Retinal pigment epithelial cell (primary cell): ENCODE measurements at regions not wholly inside any gene's neighbourhood (a gene's known extent, or its start where the extent isn't known, plus 50 kb on each side); places are given as distances from the start of the nearest gene placed in this dataset.

ENCODE experiments used
- DNase-seq: peaks from one replicate; pipeline ENCODE4 v3.0.0-alpha.2; 2010; ENCODE audit warnings: low read depth
- H3K4me3 ChIP-seq: 2 replicates; pipeline ENCODE4 v1.5.1; 2011; ENCODE audit warnings: mild to moderate bottlenecking, low read length, control low read depth, moderate library complexity
- TF ChIP-seq, protein P1 (sequence below): conservative IDR thresholded peaks from 2 replicates; pipeline ENCODE4 v1.5.1; 2011; ENCODE audit warnings: low read depth, low read length, control low read depth, inconsistent platforms

- no peak overlapping the region for H3K4me3 ChIP-seq
- DNase-seq = no peak
- TF ChIP-seq, protein P1, sequence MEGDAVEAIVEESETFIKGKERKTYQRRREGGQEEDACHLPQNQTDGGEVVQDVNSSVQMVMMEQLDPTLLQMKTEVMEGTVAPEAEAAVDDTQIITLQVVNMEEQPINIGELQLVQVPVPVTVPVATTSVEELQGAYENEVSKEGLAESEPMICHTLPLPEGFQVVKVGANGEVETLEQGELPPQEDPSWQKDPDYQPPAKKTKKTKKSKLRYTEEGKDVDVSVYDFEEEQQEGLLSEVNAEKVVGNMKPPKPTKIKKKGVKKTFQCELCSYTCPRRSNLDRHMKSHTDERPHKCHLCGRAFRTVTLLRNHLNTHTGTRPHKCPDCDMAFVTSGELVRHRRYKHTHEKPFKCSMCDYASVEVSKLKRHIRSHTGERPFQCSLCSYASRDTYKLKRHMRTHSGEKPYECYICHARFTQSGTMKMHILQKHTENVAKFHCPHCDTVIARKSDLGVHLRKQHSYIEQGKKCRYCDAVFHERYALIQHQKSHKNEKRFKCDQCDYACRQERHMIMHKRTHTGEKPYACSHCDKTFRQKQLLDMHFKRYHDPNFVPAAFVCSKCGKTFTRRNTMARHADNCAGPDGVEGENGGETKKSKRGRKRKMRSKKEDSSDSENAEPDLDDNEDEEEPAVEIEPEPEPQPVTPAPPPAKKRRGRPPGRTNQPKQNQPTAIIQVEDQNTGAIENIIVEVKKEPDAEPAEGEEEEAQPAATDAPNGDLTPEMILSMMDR = no peak
Measured at GRCh38 chrX:141341743-141342142, 99.4 kb upstream of the SPANXC start.

- TF ChIP-seq, protein P1 = no peak
- DNase-seq = peak; percentile 22
- no peak overlapping the region for H3K4me3 ChIP-seq
Measured at GRCh38 chrX:141341341-141341740, 99.0 kb upstream of the SPANXC start.

DNA sequence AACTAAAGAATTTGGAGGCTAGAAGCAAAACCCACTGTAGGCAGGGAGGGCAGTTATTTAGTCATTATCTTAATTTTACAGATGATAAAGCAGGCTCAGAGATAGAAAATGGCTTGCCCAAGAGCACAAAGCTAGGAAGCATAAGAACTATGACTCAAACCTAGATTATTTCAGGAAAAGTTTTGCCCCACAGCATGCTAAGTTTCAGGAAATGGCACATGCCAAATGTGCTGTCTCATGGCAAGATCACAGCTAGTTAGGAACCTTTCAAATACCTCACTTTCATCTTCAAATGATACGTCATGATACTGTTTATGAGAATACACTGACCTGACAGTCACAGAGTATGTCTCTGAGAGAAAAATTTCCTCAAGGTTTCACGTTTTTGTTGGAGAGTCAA is 78.5 kb upstream of the SPANXC start:
- TF ChIP-seq, protein P1 = no peak
- no peak for DNase-seq
- no peak overlapping the region for H3K4me3 ChIP-seq

DNA sequence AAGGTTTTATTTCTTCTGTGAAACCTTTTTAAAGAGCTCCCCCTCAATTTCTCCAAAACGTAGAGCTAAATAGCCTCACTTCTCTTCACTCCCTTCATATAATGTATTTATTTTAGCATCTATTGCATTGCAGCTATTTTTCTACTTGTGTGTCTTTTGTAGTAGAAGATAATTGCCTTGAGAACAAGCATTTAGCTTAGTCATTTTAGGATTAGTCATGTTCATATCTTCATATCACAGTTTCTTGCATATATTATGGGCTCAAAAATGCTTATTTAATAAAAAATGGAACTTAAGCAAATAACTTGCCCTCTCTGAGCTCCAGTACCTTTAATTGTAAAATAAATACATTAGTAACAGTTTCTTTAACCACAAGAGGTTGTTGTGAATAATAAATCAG is 72.1 kb upstream of the SPANXC start:
- TF ChIP-seq, protein P1 = no peak
- H3K4me3 ChIP-seq = no peak overlapping the region
- no peak for DNase-seq

GRCh38 chrX:141301017-141301416 is 58.7 kb upstream of the SPANXC start:
- H3K4me3 ChIP-seq = no peak overlapping the region
- DNase-seq = no peak
- TF ChIP-seq, protein P1 = no peak
